ENCODE measurements at regions not wholly inside any gene's neighbourhood (a gene's known extent, or its start where the extent isn't known, plus 50 kb on each side); places are given as distances from the start of the nearest gene placed in this dataset.
A peak's percentile ranks its signal among the peaks of the same experiment; 100 is the strongest.

GRCh38 chr10:43944381-43945093 lies 295.9 kb upstream of the ZNF32 start:
- Histone ChIP-seq H3K9ac (ENCODE audit: low read depth in 1 of 2, low read length in 2 of 2) (no peak overlapping the region), H3K36me3 (ENCODE audit: control insufficient read depth in 4 of 4, insufficient read depth in 3 of 4, low read depth in 1 of 4, low read length in 3 of 4) (no peaks in the 10 kb centered on the region), H3K9me3 (ENCODE audit: control insufficient read depth in 4 of 4, low read length in 3 of 4) (no peaks in the 10 kb centered on the region), H3K4me1 (ENCODE audit: control insufficient read depth in 4 of 4, insufficient read depth in 4 of 4, low read length in 3 of 4) (no peaks in the 10 kb centered on the region), H3K4me3 (ENCODE audit: low read depth in 1 of 3, low read length in 3 of 3) (no peak overlapping the region), H3K27ac (ENCODE audit: low read depth in 1 of 2, low read length in 2 of 2) (no peak overlapping the region), H3K27me3 (ENCODE audit: control insufficient read depth in 4 of 4, insufficient read depth in 4 of 4, low read length in 3 of 4) (no peaks in the 10 kb centered on the region)
- no peak for TF ChIP-seq FOXA2 (IDR thresholded peaks at IDR 0.05)
- no peak for TF ChIP-seq ATF3 (IDR thresholded peaks at IDR 0.05)
- no peak for TF ChIP-seq HNF4G (IDR thresholded peaks at IDR 0.05)
- no peak for TF ChIP-seq RAD21 (IDR thresholded peaks at IDR 0.05)
- TF ChIP-seq FOXA1 (IDR thresholded peaks at IDR 0.05), result no peak
- no peak for TF ChIP-seq REST (IDR thresholded peaks at IDR 0.05)
- TF ChIP-seq GABPA (IDR thresholded peaks at IDR 0.05 in 1 of 2, conservative IDR thresholded peaks at IDR 0.05 in 1 of 2), result no peak
- no peak for TF ChIP-seq SP1 (IDR thresholded peaks at IDR 0.05)
- TF ChIP-seq HNF4A (conservative IDR thresholded peaks at IDR 0.05), result no peak
- no peak for TF ChIP-seq YY1 (IDR thresholded peaks at IDR 0.05)
- no peak for TF ChIP-seq CTCF (IDR thresholded peaks at IDR 0.05; ENCODE audit: low read depth, low read length, missing input control)
- no peak for TF ChIP-seq EGR1 (IDR thresholded peaks at IDR 0.05; ENCODE audit: low read depth in 2 of 2)
- no peak for TF ChIP-seq ZBTB33 (IDR thresholded peaks at IDR 0.05)
- 68% methylated on average over 5 of the region's 5 CpGs for WGBS
- peak; percentile 22 for DNase-seq (ENCODE audit: low spot score)

- peak; percentile 14 for DNase-seq (ENCODE audit: low spot score)
- Histone ChIP-seq H3K9me3 (ENCODE audit: control insufficient read depth in 4 of 4, low read length in 3 of 4) (no peaks in the 10 kb centered on the region), H3K36me3 (ENCODE audit: control insufficient read depth in 4 of 4, insufficient read depth in 3 of 4, low read depth in 1 of 4, low read length in 3 of 4) (no peaks in the 10 kb centered on the region), H3K9ac (ENCODE audit: low read depth in 1 of 2, low read length in 2 of 2) (no peak overlapping the region), H3K27me3 (ENCODE audit: control insufficient read depth in 4 of 4, insufficient read depth in 4 of 4, low read length in 3 of 4) (no peaks in the 10 kb centered on the region), H3K4me1 (ENCODE audit: control insufficient read depth in 4 of 4, insufficient read depth in 4 of 4, low read length in 3 of 4) (no peaks in the 10 kb centered on the region), H3K4me3 (ENCODE audit: low read depth in 1 of 3, low read length in 3 of 3) (no peak overlapping the region), H3K27ac (ENCODE audit: low read depth in 1 of 2, low read length in 2 of 2) (no peak overlapping the region)
- WGBS, result 84% methylated on average over 9 of the region's 9 CpGs
- no peak for TF ChIP-seq FOXA1 (IDR thresholded peaks at IDR 0.05)
- no peak for TF ChIP-seq RAD21 (IDR thresholded peaks at IDR 0.05)
- TF ChIP-seq JUND (IDR thresholded peaks at IDR 0.05), result no peak
- TF ChIP-seq YY1 (IDR thresholded peaks at IDR 0.05), result no peak
- TF ChIP-seq HNF4G (IDR thresholded peaks at IDR 0.05), result no peak
- no peak for TF ChIP-seq ZBTB33 (IDR thresholded peaks at IDR 0.05)
- TF ChIP-seq RXRA (IDR thresholded peaks at IDR 0.05), result no peak
- TF ChIP-seq HNF4A (conservative IDR thresholded peaks at IDR 0.05), result no peak
- no peak for TF ChIP-seq NR2F2 (IDR thresholded peaks at IDR 0.05)
- TF ChIP-seq ATF3 (IDR thresholded peaks at IDR 0.05), result no peak
- no peak for TF ChIP-seq TAF1 (conservative IDR thresholded peaks at IDR 0.05)
- TF ChIP-seq FOXA2 (IDR thresholded peaks at IDR 0.05), result no peak
- TF ChIP-seq SP1 (IDR thresholded peaks at IDR 0.05), result no peak
- no peak for TF ChIP-seq GABPA (IDR thresholded peaks at IDR 0.05 in 1 of 2, conservative IDR thresholded peaks at IDR 0.05 in 1 of 2)
- no peak for TF ChIP-seq EGR1 (IDR thresholded peaks at IDR 0.05; ENCODE audit: low read depth in 2 of 2)
- no peak for TF ChIP-seq MAX (IDR thresholded peaks at IDR 0.05)
These were observed 295.2 kb upstream of the ZNF32 start for GRCh38 chr10:43943818-43944360.

Measured in liver (tissue), 8 donors.